GM10248 (cell line): ENCODE measurements at regions not wholly inside any gene's neighbourhood (a gene's known extent, or its start where the extent isn't known, plus 50 kb on each side); places are given as distances from the start of the nearest gene placed in this dataset.
"Not testable (repeated sequence)": the region's sequence is repeated elsewhere in the genome, so short reads cannot be mapped to it uniquely, and the experiment has no call there.

Experiments
- CTCF ChIA-PET: fragments of 300-600 bp; sonication (Branson Sonifier 250); formaldehyde crosslinking; extraction: SDS; loops from one replicate; lab custom pipeline; 2021; ENCODE audit warnings: antibody characterized with exemption; lab: Yijun Ruan, JAX
- POLR2A ChIA-PET: fragments of 350-650 bp; sonication (Branson Sonifier 250); formaldehyde crosslinking; extraction: SDS; loops from one replicate; lab custom pipeline; 2020; ENCODE audit warnings: antibody characterized with exemption; lab: Yijun Ruan, JAX
- DNase-seq: peaks from one replicate; pipeline ENCODE4 v3.0.0; 2012; ENCODE audit errors: extremely low spot score
- TF ChIP-seq, protein P1 (sequence below): IDR thresholded peaks from 2 replicates; pipeline ENCODE4 v1.5.1; 2012; ENCODE audit warnings: mild to moderate bottlenecking, low read depth; ENCODE audit errors: extremely low read depth, missing control alignments, control extremely low read depth

DNA sequence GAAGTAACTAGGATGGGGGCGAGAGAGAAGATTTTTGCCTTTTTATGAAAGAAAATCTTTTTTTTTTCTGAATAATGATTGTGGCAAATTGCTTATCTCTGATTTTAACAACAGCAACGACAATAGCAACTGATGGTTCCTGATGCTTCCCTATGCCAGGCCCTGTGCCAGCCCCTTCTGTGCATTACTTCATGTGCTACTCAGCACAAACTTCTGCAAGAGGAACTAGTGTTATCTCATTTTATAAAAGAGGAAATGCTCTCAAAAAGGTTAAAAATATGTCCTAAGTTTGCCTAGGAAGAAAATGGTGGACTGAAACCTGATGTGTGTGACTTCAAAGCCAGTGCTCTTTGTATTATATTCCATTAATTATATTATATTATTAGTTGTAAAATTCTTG, 74.0 kb upstream of the RALGAPA2 start:
- ChIA-PET POLR2A (no interaction called here), CTCF (no interaction called here)
- DNase-seq, result no peak
- TF ChIP-seq, protein P1, sequence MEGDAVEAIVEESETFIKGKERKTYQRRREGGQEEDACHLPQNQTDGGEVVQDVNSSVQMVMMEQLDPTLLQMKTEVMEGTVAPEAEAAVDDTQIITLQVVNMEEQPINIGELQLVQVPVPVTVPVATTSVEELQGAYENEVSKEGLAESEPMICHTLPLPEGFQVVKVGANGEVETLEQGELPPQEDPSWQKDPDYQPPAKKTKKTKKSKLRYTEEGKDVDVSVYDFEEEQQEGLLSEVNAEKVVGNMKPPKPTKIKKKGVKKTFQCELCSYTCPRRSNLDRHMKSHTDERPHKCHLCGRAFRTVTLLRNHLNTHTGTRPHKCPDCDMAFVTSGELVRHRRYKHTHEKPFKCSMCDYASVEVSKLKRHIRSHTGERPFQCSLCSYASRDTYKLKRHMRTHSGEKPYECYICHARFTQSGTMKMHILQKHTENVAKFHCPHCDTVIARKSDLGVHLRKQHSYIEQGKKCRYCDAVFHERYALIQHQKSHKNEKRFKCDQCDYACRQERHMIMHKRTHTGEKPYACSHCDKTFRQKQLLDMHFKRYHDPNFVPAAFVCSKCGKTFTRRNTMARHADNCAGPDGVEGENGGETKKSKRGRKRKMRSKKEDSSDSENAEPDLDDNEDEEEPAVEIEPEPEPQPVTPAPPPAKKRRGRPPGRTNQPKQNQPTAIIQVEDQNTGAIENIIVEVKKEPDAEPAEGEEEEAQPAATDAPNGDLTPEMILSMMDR, result no peak

DNA sequence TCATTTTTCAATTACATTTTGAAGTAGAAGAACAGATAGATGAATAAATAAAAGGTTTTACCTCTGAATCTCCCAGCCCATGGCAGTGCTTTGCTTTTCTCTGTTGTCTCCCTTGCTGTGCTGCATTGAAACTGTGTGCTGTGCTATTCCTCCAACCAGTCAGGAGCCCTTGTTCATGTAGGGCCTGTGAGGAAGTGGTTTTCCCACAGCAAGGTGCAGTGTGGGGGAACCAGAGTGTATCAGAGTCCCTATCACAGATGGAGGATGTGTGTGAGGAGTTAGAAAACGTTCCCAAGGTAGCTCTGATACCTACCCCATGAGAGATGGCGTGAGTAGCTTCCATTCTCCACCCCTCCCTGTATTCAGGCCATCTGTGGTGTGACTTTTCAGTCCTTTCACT, 72.8 kb upstream of the RALGAPA2 start:
- ChIA-PET CTCF (no interaction called here), POLR2A (no interaction called here)
- TF ChIP-seq, protein P1, result no peak
- DNase-seq, result no peak

DNA sequence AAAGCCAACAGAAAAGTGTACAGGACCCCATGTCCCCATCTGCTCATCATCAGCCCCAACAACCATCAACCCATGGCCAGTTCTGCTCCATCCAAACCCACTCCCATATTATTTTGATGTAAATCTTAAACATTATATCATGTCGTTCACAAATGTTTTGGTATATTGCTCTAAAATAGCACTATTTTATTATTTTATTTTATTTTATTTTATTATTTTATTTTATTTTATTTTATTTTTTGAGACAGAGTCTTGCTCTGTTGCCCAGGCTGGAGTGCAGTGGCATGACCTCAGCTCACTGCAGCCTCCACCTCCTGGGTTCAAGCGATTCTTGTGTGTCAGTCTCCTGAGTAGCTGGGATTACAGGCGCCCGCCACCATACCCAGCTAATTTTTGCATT, 72.0 kb upstream of the RALGAPA2 start:
- CTCF ChIA-PET, result interaction anchor here (0.6 to 1.7 kb wide), 3 partner anchors 10 to 49 kb away, joined by 3 to 9 read pairs (median 6); no protein-coding TSS in a partner anchor
- DNase-seq, POLR2A ChIA-PET: not testable (repeated sequence)

DNA sequence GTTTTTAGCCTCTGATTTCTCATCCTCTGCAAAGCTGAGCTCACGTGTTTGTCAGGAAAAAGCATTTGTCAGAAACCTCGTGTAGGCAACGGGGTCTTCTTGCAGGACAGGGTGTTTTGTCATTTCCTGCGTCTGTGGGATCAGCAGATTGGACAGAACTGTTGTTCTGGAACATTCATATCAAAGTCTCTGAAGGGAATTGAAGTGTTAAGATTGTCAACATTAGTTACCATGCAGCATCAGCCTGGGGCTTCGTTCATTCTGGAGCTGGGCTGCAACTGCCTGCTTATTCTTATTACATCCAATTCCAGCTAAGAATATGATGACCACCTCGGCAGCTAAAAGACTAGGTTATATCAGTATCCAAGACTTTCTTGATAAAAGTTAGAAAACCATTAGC, 71.0 kb upstream of the RALGAPA2 start:
- ChIA-PET POLR2A (no interaction called here), CTCF (interaction anchor here (1.6 to 1.7 kb wide), 2 partner anchors 11 to 42 kb away, joined by 6 to 9 read pairs; no protein-coding TSS in a partner anchor)
- DNase-seq, result no peak
- TF ChIP-seq, protein P1, result no peak

DNA sequence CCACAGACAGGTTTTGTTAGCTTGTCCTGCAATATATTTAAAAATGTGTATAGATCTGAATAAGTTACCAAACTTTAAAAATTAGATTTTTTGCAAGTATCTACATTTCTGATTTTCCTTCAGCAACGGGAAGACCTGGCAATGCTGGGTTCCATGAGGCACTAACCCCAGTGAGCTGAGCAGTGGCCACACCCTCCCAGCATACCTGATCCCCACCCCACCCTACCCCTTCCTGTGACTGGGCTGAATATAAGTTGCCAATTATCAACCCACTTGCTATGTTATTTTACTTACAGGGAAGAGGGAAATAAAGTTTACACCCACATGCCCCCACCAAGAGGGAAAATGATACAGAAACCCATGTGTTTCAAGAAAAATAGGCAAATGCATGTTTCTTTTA, 70.3 kb upstream of the RALGAPA2 start:
- CTCF ChIA-PET, result interaction anchor here (1.7 kb wide), 1 partner anchor 11 kb away, joined by 9 read pairs; no protein-coding TSS in a partner anchor
- POLR2A ChIA-PET, result no interaction called here
- no peak for DNase-seq
- TF ChIP-seq, protein P1, result no peak

DNA sequence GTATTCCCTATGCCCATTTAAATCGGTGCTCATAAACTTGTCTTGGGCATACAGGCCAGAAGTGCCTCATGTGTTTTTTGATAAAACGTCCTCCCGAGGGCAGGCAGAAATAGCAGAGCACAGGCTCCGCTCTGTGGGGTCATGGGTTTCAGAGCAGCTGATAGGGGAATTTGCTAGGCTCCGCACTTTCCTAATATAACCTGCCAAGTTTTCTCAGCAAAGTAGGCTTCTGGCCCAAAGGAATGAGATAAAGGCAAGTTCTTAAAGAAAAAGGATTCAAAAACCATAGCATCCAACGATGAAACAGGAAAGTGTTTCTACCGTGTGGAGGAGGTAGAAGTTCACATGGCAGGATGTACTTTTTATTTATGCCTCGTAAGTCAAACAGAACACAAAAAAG, 69.8 kb upstream of the RALGAPA2 start:
- ChIA-PET POLR2A (no interaction called here), CTCF (no interaction called here)
- TF ChIP-seq, protein P1, result no peak
- DNase-seq, result no peak

DNA sequence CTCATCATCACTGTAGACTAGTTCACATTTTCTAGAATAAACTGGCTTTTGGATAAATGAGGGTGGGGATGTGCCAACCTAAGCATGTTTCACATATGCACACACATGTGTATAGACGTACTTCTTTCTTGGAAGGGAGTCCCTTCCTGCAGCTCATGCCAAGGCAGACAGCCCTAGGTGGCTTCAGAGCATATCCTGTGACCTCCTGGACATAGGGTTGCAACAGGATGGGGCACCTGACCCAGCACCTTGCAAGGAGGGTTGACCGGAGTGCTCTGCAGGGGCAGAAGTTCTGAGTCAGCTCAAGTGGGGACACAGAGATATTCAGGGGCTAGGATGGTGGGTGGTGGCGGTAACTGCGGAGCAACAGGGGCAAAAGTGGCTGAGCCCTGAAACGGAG, 68.6 kb upstream of the RALGAPA2 start:
- TF ChIP-seq, protein P1, result no peak
- ChIA-PET POLR2A (no interaction called here), CTCF (interaction anchor here (0.8 to 1.6 kb wide), 2 partner anchors 14 to 18 kb away, joined by 3 to 6 read pairs; no protein-coding TSS in a partner anchor)
- no peak for DNase-seq
